ENCODE measurements at regions not wholly inside any gene's neighbourhood (a gene's known extent, or its start where the extent isn't known, plus 50 kb on each side); places are given as distances from the start of the nearest gene placed in this dataset.

GRCh38 chr18:35817604-35818352 lies 154.7 kb upstream of the RMP24 start (continued):
- TF ChIP-seq MTA3 (IDR thresholded peaks at IDR 0.05; ENCODE audit: borderline replicate concordance, low read length) (no peak), NFYA (IDR thresholded peaks at IDR 0.05; ENCODE audit: borderline replicate concordance, low read depth, low read length) (no peak), CTCF (IDR thresholded peaks at IDR 0.05 in 2 of 3, conservative IDR thresholded peaks at IDR 0.05 in 1 of 3; ENCODE audit: control insufficient read depth in 2 of 3, extremely low read depth in 1 of 3, insufficient read depth in 1 of 3, low read depth in 3 of 3, low read length in 3 of 3) (no peak), ZSCAN29 (IDR thresholded peaks at IDR 0.05) (no peak), FOS (IDR thresholded peaks at IDR 0.05; ENCODE audit: borderline replicate concordance, extremely low read depth, insufficient read length) (no peak), SMAD5 (IDR thresholded peaks at IDR 0.05; ENCODE audit: low read depth) (no peak), ZNF274 (IDR thresholded peaks at IDR 0.05; ENCODE audit: insufficient read depth, insufficient read length) (no peak), EZH2 (IDR thresholded peaks at IDR 0.05; ENCODE audit: borderline replicate concordance, control insufficient read depth, low read depth, low read length) (no peak), BRCA1 (IDR thresholded peaks at IDR 0.05; ENCODE audit: low read depth, low read length) (no peak)
- TF ChIP-seq, protein P1, sequence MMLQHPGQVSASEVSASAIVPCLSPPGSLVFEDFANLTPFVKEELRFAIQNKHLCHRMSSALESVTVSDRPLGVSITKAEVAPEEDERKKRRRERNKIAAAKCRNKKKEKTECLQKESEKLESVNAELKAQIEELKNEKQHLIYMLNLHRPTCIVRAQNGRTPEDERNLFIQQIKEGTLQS (IDR thresholded peaks at IDR 0.05; ENCODE audit: borderline replicate concordance, extremely low read depth, low read depth, low read length) = no peak
- TF ChIP-seq, protein P2, sequence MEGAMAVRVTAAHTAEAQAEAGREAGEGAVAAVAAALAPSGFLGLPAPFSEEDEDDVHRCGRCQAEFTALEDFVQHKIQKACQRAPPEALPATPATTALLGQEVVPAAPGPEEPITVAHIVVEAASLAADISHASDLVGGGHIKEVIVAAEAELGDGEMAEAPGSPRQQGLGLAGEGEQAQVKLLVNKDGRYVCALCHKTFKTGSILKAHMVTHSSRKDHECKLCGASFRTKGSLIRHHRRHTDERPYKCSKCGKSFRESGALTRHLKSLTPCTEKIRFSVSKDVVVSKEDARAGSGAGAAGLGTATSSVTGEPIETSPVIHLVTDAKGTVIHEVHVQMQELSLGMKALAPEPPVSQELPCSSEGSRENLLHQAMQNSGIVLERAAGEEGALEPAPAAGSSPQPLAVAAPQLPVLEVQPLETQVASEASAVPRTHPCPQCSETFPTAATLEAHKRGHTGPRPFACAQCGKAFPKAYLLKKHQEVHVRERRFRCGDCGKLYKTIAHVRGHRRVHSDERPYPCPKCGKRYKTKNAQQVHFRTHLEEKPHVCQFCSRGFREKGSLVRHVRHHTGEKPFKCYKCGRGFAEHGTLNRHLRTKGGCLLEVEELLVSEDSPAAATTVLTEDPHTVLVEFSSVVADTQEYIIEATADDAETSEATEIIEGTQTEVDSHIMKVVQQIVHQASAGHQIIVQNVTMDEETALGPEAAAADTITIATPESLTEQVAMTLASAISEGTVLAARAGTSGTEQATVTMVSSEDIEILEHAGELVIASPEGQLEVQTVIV (IDR thresholded peaks at IDR 0.05; ENCODE audit: borderline replicate concordance, partially characterized antibody) = no peak
